Stimulated activated CD4-positive, alpha-beta T cell treated with anti-CD3 and anti-CD28 coated beads, Interleukin-12 subunit alpha, Interleukin-12 subunit beta, amount 100 ng/mL, for 48 hours (primary cell): ENCODE measurements at regions not wholly inside any gene's neighbourhood (a gene's known extent, or its start where the extent isn't known, plus 50 kb on each side); places are given as distances from the start of the nearest gene placed in this dataset.
"Not testable (repeated sequence)": the region's sequence is repeated elsewhere in the genome, so short reads cannot be mapped to it uniquely, and the experiment has no call there.

ENCODE experiments used
- DNase-seq, 3 donors: peaks; one replicate each; pipeline ENCODE4 v3.0.0-alpha.2; 2020; ENCODE audit warnings: low read depth in 2 of 3, low spot score in 1 of 3

DNA sequence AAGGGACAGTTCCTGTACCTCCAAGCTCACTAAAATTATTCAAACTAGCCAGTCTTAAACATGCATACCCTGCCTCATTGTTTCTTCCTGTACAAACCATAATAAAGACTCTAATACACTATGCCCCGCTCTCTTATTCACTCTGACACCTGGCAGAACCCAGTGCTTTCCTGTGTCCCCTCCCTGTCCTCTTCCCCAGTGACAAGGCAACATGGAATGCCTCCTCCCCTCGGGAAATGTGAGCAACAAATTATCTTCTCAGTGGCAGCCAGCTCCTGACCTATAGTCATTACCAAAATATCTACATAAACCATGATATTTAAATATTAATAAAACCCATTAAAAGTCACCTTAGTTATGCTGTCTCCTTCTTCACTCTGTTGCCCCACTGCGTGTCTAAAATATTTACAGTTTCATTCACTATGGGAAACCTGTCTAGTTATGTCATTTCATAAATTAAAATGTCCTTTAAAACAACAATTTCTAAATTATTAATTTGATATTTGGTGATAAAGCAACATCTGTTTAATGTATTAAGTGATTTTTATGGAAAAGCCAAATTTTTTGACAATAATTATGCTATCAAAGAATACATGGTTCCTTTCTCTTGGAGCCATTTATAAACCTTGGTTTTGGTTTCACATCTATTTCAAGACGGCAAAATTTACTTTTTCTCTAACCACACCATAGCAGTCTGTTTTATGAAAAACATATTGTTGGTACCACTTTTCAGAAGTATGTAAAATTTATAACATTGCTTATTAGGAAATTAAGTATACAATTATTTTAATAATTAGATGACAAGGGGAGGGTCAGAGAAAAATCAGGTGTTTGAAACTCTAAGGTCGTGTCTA, 1355.2 kb downstream of the XPNPEP1 start:
- no peak for DNase-seq

DNA sequence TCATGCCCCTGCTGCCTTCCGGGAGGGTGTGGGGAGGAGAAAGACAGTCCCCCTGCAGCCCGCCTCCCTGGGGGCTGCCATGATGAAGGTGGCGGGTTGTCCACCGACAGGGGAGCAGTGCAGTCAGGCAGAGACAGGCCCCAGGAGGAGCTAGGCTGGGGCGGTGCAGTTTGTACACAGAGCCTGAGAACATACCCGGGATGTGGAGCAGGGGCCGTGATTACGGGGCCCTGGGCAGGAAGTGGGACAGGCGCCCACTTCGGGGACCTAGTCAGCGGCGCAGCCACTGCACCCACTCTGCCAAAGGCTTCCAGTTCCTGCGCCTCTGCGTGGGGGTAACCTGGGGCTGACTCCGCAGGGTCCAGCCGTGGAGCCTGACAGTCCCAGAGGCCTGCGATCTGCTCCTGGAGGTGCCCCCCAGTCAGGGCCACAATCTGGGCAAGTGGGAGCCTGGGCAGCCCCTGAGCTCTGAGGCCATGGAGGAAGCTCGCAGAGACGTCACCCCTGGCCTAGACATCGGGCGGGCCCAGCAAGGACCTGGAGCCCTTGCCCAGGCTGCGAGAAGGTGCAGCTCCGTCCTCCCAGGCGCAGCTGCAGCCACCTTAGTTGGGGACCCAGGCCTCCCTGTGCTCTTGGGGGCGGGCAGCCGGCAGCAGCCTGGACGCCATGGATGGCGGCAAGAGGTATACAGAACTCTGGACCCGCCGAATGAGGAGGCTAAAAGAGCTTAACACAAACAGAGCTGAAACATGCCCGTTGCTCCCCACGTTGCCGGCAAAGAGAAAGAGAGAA, 1356.8 kb downstream of the XPNPEP1 start:
- DNase-seq, result no peak

DNA sequence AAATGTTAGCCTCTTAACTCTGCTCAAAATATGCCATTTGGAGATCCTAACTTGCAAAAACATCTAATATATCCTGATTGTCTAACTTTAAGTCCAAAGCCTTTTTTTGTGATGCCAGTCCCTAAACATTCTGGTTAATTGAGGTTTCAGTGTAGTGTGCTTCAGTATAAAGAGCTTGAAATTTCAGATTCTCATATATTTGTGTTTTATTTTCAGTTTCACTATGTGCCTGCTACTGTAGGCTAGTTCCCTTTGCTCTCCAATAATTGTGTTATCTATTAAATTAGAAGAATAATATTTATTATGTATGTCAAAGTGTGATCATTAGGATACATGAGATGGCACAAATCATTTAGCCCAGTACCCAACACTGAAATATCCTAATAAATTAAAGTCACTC, 1361.2 kb downstream of the XPNPEP1 start:
- DNase-seq, result no peak

DNA sequence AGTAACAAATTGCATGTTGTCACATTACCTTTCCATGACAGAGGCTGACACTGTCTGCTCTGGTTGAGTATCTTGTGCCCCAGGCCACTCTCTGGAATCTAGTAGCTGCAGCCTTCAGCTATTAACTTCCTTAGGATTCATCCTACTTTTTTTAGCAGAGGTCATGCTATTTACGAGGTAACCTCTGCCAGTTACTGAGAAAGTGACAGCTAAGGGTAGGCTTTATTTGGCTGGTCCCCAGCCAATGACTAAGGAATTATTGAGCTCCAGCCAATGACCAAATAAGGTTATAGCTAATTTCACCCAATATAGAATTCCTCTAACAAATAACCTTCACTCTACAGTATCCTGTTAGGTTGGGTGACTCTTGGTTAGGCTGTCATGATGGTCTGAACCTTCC, 1361.7 kb downstream of the XPNPEP1 start:
- no peak for DNase-seq

DNA sequence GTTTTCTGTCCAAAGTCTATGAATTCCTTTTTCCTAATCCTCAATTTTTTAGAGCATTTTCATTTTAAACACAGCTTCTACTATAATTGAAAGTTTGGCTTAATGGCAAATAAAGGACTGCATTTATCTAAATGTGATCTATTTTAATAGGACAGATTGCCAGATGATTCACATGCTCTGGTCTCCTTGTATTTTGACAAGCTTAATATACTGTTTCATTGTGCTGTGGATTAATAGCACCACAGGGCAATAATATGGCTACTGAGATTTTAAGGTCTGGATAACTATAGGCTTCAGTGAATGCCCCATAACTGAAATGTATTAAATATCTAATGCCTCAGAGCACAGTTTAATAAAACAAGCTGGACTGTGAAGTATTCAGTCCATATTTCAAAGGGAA, 1362.8 kb downstream of the XPNPEP1 start:
- no peak for DNase-seq

DNA sequence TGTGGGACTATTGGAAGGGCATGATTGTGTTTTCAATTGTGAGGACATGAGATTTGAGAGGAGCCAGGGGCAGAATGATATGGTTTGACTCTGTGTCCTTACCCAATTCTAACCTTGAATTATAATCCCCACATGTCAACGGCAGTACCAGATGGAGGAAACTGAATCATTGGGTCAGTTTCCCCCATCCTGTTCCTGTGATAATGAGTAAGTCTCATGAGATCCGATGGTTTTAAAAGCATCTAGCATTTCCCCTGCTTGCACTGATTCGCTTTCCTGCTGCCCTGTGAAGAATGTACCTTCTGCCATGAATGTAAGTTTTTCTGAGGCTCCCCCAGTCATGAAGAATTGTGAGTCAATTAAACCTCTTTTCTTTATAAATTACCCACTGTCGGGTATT, 1367.1 kb downstream of the XPNPEP1 start:
- DNase-seq, result no peak

DNA sequence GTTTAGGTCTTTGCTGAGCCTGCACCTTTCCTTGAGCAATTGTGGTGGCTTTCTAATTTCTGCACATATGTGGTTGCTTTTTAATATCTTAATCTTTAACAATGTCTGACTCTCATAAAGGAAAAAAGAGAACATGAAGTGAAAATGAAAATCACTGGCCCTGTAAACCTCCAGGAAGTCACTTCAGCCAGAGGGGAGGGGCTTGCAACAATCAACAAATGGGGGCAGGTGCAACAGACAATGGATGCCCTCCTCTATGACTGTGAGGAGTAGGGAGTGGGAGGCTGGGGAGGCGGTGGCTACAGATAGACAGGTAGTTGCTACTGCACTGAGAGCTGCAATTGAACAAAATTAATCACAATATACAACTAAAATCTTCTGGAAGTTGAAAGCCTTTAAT, 1377.4 kb downstream of the XPNPEP1 start:
- no peak for DNase-seq

DNA sequence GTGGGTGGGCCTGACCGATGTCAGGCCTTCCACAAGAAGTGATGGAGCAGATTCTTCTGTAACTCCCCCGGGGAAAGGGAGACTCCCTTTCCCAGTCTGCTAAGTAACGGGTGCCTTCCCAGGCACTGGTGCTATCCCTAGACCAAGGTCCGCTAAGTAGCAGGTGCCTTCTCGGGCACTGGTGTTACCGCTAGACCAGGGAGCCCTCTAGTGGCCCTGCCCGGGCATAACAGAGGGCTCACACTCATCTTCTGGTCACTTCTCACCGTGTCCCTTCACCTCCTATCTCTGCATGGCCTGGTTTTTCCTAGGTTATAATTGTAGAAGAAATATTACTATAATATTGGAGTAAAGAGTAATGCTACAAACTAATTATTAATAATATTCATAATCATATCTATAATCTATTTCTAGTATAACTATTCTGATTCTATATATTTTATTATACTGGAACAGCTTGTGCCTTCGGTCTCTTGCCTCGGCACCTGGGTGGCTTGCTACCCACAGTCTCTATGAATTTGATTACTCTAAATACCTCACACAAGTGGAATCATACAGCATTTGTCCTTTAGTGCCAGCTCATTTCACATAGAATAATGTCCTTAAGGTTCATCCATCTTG, 1378.7 kb downstream of the XPNPEP1 start:
- peak; percentile 8 to 25 (median 16) for DNase-seq

DNA sequence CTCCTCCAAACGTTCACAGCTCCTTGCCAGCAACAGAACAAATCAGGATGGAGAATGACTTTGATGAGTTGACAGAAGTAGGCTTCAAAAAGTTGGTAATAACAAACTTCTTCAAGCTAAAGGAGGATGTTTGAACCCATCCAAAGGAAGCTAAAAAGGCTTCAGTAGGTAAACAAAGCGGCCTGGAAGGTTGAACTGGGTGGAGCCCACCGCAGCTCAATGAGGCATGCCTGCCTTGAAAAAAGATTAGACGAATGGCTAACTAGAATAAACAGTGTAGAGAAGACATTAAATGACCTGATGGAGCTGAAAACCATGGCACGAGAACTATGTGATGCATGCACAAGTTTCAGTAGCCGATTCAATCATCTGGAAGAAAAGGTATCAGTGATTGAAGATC, 1369.0 kb upstream of the SORCS1 start:
- not testable (repeated sequence) for DNase-seq

DNA sequence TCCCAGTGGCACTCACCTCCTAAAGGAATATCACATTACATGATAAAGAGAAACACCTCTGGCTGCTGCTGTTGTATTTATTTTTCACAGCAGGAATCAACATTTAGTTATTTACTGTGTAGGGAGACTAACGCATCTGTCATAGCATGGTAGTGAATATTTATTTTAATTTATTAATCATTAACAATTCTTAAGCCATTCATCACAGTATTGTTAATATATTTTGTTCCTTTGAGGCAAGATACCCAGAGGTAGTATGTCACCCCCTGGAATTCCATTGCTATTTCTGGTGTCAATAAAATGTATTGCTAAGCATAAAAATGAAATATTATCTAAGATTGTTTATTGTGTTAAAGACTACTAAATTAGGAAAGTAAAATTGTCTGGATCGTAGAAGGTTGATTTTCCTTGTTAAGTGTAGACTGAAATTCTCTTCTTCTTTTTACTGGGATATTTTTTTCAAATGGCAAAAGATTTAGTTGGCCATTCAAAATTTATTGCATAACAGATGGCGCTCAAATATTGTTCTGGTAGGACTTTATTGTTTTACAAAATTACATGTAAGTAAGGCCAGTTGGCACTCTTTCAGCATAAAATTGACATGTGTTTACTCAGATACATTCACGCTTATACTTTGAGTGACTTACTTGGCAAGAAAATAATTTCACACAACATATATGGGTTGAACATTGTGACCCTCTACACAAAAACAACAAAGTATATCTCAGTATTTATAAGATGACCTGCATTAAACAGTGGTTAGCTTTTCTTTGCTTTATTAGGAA, 1358.7 kb upstream of the SORCS1 start:
- DNase-seq, result no peak

DNA sequence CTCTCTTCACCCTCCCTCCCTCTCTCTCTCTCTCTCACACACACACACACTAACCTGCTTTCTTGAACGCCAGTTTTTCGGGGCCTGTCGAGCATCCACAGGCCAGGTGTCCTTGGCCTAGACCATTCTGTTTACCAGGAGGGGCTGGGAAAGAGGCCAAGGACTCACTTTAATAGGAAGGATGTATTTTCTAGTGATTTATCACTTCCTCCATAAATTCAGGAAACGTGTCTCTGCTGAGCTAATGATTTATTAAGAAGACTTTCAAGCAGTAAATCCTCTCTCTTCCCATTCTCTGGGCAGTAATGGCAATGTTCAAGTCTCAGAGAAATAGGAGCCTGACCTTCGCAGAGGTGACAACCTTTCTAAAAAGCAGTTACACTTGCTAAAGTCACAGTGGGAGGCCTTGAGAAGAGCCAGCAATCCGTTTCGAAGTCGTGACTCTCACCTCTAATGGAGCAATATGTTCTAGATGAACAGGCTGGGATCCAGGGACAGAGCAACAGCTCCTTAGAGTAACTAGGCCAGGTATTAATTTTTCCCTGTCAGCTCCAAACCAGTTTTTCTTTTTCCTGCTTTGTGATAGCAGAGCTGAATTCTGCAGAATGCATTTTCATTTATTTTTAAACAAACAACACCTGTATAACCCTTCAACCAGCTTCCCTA, 1357.5 kb upstream of the SORCS1 start:
- no peak for DNase-seq

DNA sequence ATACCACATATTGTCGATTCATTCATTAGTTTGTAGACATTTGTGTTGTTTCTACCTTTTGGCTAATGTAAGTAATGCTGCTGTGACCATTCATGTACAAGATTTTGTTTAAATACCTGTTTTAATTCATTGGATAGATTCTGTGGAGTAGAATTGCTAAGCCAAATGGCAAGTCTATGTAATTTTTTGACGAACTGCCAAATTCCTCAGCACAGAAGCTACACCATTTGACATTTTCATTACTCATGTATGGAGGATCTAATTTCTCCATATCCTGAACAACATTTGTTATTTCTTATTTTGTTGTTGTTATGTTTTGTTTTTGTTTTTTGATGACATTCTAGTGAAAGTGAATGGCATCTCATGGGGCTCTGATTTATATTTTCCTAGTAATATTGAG, 1351.3 kb upstream of the SORCS1 start:
- DNase-seq, result no peak

DNA sequence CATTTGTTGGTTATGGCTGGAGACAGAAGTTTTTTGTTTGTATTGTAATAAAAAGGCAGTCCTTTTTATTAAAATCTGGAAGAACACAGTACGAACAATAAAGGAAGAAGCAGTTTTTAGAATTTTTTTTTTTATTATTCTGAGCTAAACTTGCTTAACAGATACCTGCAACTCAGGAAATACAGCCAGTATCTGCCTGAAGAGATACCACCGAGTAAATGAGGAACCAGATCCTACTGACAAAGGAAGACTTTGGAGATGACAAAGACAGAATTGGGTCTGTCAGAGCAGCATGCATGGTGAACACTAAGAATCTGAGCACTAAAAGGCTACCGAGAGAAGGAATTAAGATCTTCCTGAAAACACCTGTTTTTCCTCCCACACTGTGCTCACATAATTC, 1335.9 kb upstream of the SORCS1 start:
- no peak for DNase-seq

DNA sequence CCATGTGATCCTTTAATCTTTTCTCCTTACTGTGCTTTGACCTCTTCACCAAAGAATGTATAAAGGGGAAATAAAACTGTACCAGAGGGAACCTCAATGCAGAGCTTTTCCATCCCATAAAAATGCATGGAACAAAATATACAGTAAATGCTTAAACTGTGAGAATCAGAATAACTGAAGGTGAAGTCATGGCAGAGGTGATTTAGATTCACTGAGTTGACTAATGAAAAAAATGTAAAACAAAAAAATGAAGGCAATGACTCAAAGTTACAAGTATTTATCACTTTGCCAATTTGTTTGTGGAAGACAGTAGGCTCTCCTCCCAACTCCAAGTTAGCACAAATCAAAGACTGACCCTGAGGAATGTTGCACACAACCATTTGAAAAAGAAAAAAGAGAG, 1331.6 kb upstream of the SORCS1 start:
- no peak for DNase-seq

DNA sequence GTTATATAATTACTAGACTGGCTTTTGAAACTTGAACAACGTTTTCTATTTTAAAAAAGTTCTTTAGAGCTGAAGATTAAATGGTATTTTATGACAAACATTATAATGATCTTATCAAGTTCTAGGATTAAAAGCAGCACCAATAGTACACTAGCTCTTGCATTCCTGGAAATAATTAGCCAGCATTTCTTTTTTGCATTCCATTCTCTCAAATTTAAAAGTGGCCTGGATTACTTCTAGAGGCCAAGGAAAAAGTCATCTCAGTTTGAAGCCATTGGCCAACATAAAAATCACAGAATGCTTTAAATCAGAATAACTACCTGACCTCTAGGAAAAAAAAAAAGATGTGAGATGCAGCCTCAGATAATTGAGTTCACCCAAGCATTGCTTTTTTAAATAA, 1326.4 kb upstream of the SORCS1 start:
- DNase-seq, result no peak

DNA sequence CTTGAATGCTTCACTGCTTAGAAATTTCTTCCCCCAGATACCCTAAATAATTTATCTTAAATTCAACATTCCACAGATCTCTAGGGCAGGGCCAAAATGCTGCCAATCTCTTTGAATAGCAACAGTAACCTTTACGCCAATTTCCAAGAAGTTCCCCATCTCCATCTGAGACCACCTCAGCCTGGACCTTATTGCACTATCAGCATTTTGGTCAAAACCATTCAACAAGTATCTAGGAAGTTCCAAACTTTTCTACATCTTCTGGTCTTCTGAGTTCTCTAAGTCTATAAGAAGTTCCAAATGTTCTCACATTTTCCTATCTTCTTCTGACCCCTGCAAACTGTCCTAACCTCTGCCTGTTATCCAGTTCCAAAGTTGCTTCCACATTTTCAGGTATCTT, 1306.9 kb upstream of the SORCS1 start:
- no peak for DNase-seq

DNA sequence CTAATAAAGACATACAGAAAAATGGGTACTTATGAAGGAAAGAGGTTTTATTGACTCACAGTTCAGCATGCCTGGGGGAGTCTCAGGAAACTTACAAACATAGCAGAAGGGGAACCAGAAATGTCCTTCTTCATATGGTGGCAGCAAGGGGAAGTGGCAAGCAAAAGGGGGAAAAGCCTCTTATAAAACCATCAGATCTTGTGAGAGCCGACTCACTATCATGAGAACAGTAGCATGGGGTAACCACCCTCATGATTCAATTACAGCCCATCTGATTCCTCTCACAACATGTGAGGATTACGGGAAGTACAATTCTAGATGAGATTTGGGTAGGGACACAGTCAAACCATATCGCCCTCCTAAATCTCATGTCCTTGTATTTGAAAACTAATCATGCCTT, 1305.4 kb upstream of the SORCS1 start:
- no peak for DNase-seq

DNA sequence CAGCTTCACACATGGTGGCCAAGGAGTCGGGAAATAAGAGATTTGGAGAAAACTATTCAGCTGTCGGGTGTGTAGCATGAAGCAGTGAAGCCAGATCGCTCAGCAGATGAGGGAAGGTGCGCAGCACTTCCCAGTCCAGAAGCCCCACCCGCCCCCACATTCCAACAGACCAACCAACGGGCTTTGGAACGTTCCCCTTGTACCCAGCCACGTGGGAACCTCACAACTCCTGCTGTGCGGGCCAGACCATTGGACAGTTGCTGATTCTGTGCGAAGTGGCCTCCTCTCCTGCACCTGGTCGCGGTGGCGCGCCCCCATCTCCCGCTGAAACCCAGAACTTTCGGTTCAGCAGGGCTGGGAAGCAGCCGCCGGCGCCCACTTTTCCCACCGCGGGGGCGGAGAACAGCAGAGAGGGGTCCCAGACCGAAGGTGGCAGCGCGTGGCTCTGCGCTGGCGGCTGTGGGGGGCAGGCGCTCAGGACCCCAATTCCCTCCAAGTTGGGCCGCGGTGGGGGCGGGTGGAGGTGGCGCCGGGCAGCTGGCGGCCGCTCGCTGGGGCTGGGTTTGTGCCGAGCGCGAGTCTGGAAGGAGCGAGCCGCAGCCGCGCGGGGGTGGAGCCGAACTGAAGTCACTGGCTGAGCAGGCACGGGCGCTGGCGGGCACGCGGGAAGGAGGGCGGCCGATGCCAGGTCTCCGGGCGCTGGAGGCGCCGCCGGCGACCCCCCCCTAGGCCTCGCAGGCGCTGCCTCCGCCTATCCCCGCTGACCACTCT, 1301.5 kb upstream of the SORCS1 start:
- no peak for DNase-seq

DNA sequence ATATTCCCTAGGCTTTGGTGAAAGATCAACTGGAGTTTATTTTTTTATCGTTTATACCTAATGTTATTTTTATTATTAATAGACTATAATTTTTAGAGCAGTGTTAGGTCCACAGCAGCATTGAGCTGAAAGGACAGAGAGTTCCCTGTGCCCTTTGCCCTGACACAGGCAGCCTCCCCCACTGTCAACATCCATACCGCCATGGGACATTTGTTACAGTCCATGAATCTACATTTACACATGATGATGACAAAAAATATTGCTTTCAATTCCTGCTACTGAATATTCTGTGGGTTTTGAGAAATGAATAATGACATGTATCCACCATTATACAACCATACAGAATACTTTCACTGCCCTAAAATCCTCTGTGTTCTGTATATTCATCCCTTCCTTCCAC, 1297.5 kb upstream of the SORCS1 start:
- no peak for DNase-seq

DNA sequence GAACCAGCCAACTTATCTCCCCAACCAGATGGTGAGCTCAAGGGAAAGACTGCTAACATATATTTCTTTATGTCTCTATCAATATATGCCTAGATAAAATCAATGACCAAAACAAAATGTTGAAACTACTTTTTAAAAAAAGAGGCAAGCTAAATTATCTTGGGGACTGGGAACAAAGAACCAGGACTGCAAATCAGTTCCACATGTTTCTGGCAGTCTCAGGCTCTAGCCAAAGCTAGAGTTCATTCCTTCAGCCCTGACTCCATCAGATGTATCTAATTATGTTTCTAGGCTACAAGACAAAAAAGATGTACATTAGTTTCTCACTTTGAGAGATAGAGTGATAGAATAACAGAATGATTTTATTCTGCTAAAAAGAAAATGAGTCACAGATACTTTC, 1290.3 kb upstream of the SORCS1 start:
- DNase-seq, result no peak
